Keratinocyte (primary cell): ENCODE measurements at regions not wholly inside any gene's neighbourhood (a gene's known extent, or its start where the extent isn't known, plus 50 kb on each side); places are given as distances from the start of the nearest gene placed in this dataset.

Source experiments
- DNase-seq: peaks from one replicate; pipeline ENCODE4 v3.0.0-alpha.2; 2011; ENCODE audit warnings: low read depth, missing footprints, low spot score
- FAIRE-seq: peaks from 2 replicates; lab custom pipeline; 2011; peaks lifted over from hg19 to GRCh38; lab: Jason Lieb, UNC
- H2AFZ ChIP-seq: 2 replicates; pipeline ENCODE4 v1.6.0; 2012; ENCODE audit warnings: low read length, control low read depth, inconsistent platforms; ENCODE audit not compliant: control insufficient read depth
- H3K27ac ChIP-seq: 2 replicates; pipeline ENCODE4 v1.5.1; 2011; ENCODE audit warnings: low read length; ENCODE audit not compliant: control insufficient read depth, insufficient read depth
- H3K27me3 ChIP-seq: 3 replicates; pipeline ENCODE4 v1.6.0; 2011; ENCODE audit warnings: low read length; ENCODE audit not compliant: control insufficient read depth, insufficient read depth; ENCODE audit errors: extremely low read depth
- H3K36me3 ChIP-seq, 2 experiments: 2 replicates in 1 of 2; 3 replicates in 1 of 2; pipeline ENCODE4 v1.5.1; 2011; ENCODE audit warnings: low read length in 2 of 2, mild to moderate bottlenecking in 1 of 2; ENCODE audit not compliant: control insufficient read depth in 2 of 2, insufficient read depth in 2 of 2; ENCODE audit errors: extremely low read depth in 1 of 2
- H3K4me1 ChIP-seq: 3 replicates; pipeline ENCODE4 v1.5.1; 2011; ENCODE audit warnings: low read length; ENCODE audit not compliant: control insufficient read depth, insufficient read depth; ENCODE audit errors: extremely low read depth
- H3K4me2 ChIP-seq: 3 replicates; pipeline ENCODE4 v1.6.0; 2011; ENCODE audit warnings: low read depth, low read length; ENCODE audit not compliant: control insufficient read depth, insufficient read depth; ENCODE audit errors: extremely low read depth
- H3K4me3 ChIP-seq, 3 experiments: fragments of 200-600 bp in 1 of 3; sonication (generic) in 1 of 3; 2 replicates in 2 of 3; 3 replicates in 1 of 3; pipeline ENCODE4 v1.5.1; 2011 to 2016; ENCODE audit warnings: low read length in 3 of 3, mild to moderate bottlenecking in 3 of 3, control low read depth in 2 of 3, inconsistent platforms in 1 of 3, low read depth in 1 of 3, mixed read lengths in 1 of 3, mixed run types in 1 of 3, moderate library complexity in 1 of 3; ENCODE audit not compliant: control insufficient read depth in 2 of 3, insufficient read depth in 2 of 3; ENCODE audit errors: extremely low read depth in 1 of 3
- H3K79me2 ChIP-seq: 2 replicates; pipeline ENCODE4 v1.6.0; 2012; ENCODE audit warnings: low read length; ENCODE audit not compliant: control insufficient read depth, insufficient read depth
- H3K9ac ChIP-seq: 3 replicates; pipeline ENCODE4 v1.6.0; 2011; ENCODE audit warnings: low read length; ENCODE audit not compliant: control insufficient read depth, insufficient read depth; ENCODE audit errors: extremely low read depth
- H3K9me1 ChIP-seq: 3 replicates; pipeline ENCODE4 v1.6.0; 2011; ENCODE audit warnings: low read length; ENCODE audit not compliant: control insufficient read depth, insufficient read depth; ENCODE audit errors: extremely low read depth
- H3K9me3 ChIP-seq: 2 replicates; pipeline ENCODE4 v1.5.1; 2012; ENCODE audit warnings: low read depth, low read length; ENCODE audit not compliant: control insufficient read depth
- H4K20me1 ChIP-seq: 3 replicates; pipeline ENCODE4 v1.6.0; 2011; ENCODE audit warnings: low read length; ENCODE audit not compliant: control insufficient read depth, insufficient read depth; ENCODE audit errors: extremely low read depth
- EZH2 ChIP-seq: IDR thresholded peaks from one replicate; pipeline ENCODE4 v1.6.1; 2012; ENCODE audit warnings: inconsistent platforms, mild to moderate bottlenecking, low read length, moderate library complexity
- dilution Hi-C: fragments of 300-500 bp; cut with MboI; formaldehyde crosslinking; loops from one replicate; pipeline ENCODE4 v1.7.0; 2020; ENCODE audit warnings: low sequenced_read_pairs; ENCODE audit not compliant: extremely low pct_ligation_motif_present
- TF ChIP-seq, protein P1 (sequence below), 3 experiments: IDR thresholded peaks in 1 of 3; conservative IDR thresholded peaks in 1 of 3; optimal IDR thresholded peaks in 1 of 3; 2 replicates in 2 of 3; 3 replicates in 1 of 3; pipeline versions ENCODE3 to v1.5.1; 2011; ENCODE audit warnings: low read length in 3 of 3, mild to moderate bottlenecking in 3 of 3, moderate library complexity in 2 of 3, control low read depth in 1 of 3, inconsistent platforms in 1 of 3; ENCODE audit not compliant: insufficient read depth in 2 of 3; ENCODE audit errors: extremely low read depth in 1 of 3

DNA sequence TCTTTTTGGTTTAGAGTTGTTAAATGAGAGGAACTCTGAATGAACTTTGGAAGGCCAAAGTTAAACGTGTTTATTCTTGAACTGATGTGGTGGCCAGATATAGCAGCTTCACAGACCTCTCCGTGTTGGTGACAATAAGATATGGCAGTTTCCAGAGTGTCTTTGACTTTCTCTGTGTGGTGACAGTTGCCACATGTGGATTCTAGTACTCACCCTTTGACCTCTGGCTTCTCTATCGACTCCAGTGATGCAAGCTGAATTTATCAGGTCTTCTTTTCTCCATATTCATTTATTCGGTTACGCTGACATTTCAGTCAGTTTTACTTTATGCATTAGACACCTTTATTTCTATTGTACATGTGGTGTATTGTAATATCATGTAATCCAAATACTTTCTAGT, 1469.5 kb downstream of the SLITRK1 start:
- H3K36me3 ChIP-seq, result no peaks in the 10 kb centered on the region
- H3K4me2 ChIP-seq, result no peak overlapping the region
- H3K9ac ChIP-seq, result no peak overlapping the region
- no peak overlapping the region for H2AFZ ChIP-seq
- FAIRE-seq, result no peak
- dilution Hi-C loops, result no loop called here
- no peak for TF ChIP-seq EZH2
- TF ChIP-seq, protein P1, sequence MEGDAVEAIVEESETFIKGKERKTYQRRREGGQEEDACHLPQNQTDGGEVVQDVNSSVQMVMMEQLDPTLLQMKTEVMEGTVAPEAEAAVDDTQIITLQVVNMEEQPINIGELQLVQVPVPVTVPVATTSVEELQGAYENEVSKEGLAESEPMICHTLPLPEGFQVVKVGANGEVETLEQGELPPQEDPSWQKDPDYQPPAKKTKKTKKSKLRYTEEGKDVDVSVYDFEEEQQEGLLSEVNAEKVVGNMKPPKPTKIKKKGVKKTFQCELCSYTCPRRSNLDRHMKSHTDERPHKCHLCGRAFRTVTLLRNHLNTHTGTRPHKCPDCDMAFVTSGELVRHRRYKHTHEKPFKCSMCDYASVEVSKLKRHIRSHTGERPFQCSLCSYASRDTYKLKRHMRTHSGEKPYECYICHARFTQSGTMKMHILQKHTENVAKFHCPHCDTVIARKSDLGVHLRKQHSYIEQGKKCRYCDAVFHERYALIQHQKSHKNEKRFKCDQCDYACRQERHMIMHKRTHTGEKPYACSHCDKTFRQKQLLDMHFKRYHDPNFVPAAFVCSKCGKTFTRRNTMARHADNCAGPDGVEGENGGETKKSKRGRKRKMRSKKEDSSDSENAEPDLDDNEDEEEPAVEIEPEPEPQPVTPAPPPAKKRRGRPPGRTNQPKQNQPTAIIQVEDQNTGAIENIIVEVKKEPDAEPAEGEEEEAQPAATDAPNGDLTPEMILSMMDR (optimal IDR thresholded peaks at IDR 0.05 in 1 of 3, IDR thresholded peaks at IDR 0.05 in 1 of 3, conservative IDR thresholded peaks at IDR 0.05 in 1 of 3; ENCODE audit: extremely low read depth in 1 of 3, insufficient read depth in 2 of 3, low read length in 3 of 3), result no peak
- H3K79me2 ChIP-seq, result no peaks in the 10 kb centered on the region
- no peaks in the 10 kb centered on the region for H3K27me3 ChIP-seq
- H3K4me3 ChIP-seq, result no peak overlapping the region
- H3K9me3 ChIP-seq, result no peaks in the 10 kb centered on the region
- H3K9me1 ChIP-seq, result no peaks in the 10 kb centered on the region
- H3K27ac ChIP-seq, result no peak overlapping the region
- no peaks in the 10 kb centered on the region for H3K4me1 ChIP-seq
- no peaks in the 10 kb centered on the region for H4K20me1 ChIP-seq
- DNase-seq, result no peak

DNA sequence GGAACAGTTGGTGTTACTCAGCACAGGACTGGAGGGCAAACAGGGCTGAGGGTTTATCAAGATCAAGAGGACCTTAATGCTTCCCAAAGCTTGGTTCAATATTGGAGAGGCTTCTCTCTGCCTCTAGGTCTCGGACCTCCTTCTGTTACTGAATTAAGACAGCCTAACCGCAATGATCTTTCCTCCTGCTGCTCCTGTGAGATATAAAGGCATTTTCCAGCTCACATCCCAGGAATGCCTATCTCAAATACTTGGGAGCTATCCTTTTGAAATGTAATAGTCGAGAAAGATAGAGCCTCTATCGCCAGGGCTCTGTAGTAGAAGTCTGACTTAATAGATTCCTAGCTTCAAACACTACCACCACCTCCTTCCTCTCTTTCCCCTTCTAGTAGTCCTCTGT, 1475.0 kb downstream of the SLITRK1 start:
- no peaks in the 10 kb centered on the region for H3K79me2 ChIP-seq
- H4K20me1 ChIP-seq, result no peaks in the 10 kb centered on the region
- dilution Hi-C loops, result no loop called here
- H3K27me3 ChIP-seq, result no peaks in the 10 kb centered on the region
- no peaks in the 10 kb centered on the region for H3K36me3 ChIP-seq
- H3K9ac ChIP-seq, result no peak overlapping the region
- no peak overlapping the region for H3K27ac ChIP-seq
- H3K4me1 ChIP-seq, result no peaks in the 10 kb centered on the region
- H3K4me2 ChIP-seq, result no peak overlapping the region
- H3K4me3 ChIP-seq, result no peak overlapping the region
- TF ChIP-seq, protein P1 (optimal IDR thresholded peaks at IDR 0.05 in 1 of 3, IDR thresholded peaks at IDR 0.05 in 1 of 3, conservative IDR thresholded peaks at IDR 0.05 in 1 of 3; ENCODE audit: extremely low read depth in 1 of 3, insufficient read depth in 2 of 3, low read length in 3 of 3), result no peak
- TF ChIP-seq EZH2, result no peak
- no peaks in the 10 kb centered on the region for H3K9me1 ChIP-seq
- no peaks in the 10 kb centered on the region for H3K9me3 ChIP-seq
- FAIRE-seq, result no peak
- no peak overlapping the region for H2AFZ ChIP-seq
- DNase-seq, result no peak
